ENCODE measurements at regions not wholly inside any gene's neighbourhood (a gene's known extent, or its start where the extent isn't known, plus 50 kb on each side); places are given as distances from the start of the nearest gene placed in this dataset.

DNA sequence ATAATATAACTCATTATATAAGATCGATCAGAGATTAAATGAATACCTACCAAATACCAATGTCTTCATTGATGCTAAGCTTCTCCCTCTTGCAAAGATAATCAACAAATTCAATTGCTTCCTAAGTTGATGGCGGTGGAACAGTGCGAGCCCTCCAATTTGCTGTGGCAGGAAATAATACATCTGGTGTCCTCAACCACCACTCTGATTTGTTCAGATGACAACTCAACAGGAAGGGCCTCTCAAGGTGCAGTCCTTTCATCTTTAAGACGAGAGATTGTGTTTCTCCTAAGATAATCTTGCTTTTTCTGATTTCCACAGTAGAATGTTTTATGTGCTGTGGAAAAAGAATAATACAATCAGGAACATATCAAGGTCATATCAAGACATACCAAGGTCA lies 56.6 kb upstream of the IGFBP2 start:
- DNase-seq, result no peak

DNA sequence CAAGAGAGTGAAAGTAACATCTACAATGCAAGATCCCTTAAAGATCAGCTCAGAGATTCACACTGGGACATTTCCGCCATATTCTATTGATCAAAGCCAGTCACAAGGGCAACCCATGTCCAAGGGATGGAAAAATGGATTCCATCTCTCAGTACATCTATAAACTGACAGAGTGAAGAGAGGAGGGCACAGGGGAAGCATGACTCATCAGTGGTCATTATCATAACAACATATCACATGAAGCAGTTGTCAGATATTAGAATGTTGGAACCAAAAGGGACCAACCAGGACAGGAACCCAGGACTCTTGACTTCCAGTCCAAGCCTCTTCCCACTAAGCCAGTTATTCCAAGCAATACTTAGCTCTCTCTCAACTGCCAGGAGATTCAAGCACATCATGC lies 54.9 kb upstream of the IGFBP2 start:
- DNase-seq, result no peak

DNA sequence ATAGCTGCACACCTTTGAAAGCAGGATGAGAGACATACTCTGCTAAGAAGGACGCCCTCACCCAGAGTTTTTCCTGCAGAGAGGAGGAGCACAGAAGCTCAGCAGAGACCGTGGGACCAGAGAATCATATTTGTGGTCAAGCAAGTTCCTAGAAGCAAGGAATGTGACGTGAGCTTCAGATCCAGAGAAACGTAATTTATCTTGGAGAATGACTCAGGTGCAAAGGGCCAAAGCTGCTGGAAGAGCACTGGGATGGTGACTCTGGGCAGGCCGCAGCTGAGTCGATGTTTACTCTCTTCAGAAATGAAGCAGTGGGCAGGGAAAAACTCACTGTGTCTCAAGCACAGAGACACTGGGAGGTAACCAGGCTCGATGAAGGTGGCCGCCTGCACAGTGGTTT lies 50.1 kb upstream of the IGFBP2 start:
- no peak for DNase-seq

Measured in GF-D8 (cell line).